Tibial nerve (tissue), 4 donors: ENCODE measurements at regions not wholly inside any gene's neighbourhood (a gene's known extent, or its start where the extent isn't known, plus 50 kb on each side); places are given as distances from the start of the nearest gene placed in this dataset.

ENCODE experiments used
- DNase-seq, 2 donors: peaks; one replicate each; pipeline ENCODE4 v3.0.0-alpha.2; 2019; ENCODE audit warnings: low spot score in 2 of 2
- H3K27ac ChIP-seq, 4 donors: fragments of 200-600 bp; sonication (generic) in 3 of 4; one replicate each; pipeline ENCODE4 v1.5.1; 2017 to 2019; ENCODE audit warnings: mild to moderate bottlenecking in 1 of 4
- H3K27me3 ChIP-seq, 2 donors: fragments of 200-600 bp; sonication (generic) in 1 of 2; one replicate each; pipeline versions ENCODE4 v1.5.1 to v1.6.0; 2017 to 2019
- H3K36me3 ChIP-seq, 3 donors: fragments of 200-600 bp; sonication (generic); one replicate each; pipeline ENCODE4 v1.5.1; 2018 to 2019
- H3K4me1 ChIP-seq, 4 donors: fragments of 200-600 bp; sonication (generic) in 3 of 4; one replicate each; pipeline ENCODE4 v1.5.1; 2017 to 2019
- H3K4me3 ChIP-seq, 4 donors: fragments of 200-600 bp; sonication (generic) in 3 of 4; one replicate each; pipeline ENCODE4 v1.5.1; 2017 to 2019; ENCODE audit warnings: mild to moderate bottlenecking in 1 of 4, moderate library complexity in 1 of 4
- H3K9me3 ChIP-seq, 4 donors: fragments of 200-600 bp; sonication (generic) in 3 of 4; one replicate each; pipeline ENCODE4 v1.5.1; 2017 to 2019
- CTCF ChIP-seq, 5 experiments: fragments of 200-600 bp in 3 of 5; fragments of 450-650 bp in 2 of 5; sonication (generic) in 3 of 5; IDR thresholded peaks; one replicate each; pipeline ENCODE4 v1.5.1; 2016 to 2019; ENCODE audit warnings: antibody characterized with exemption in 5 of 5, mild to moderate bottlenecking in 3 of 5, moderate library complexity in 2 of 5
- EP300 ChIP-seq, 2 donors: sonication (generic); formaldehyde crosslinking; IDR thresholded peaks; one replicate each; pipeline ENCODE4 v1.6.1; 2017; ENCODE audit warnings: antibody characterized with exemption in 2 of 2, mild to moderate bottlenecking in 1 of 2
- POLR2A ChIP-seq, 2 donors: fragments of 450-650 bp; IDR thresholded peaks; one replicate each; pipeline ENCODE4 v1.6.1; 2017; ENCODE audit warnings: antibody characterized with exemption in 2 of 2, mild to moderate bottlenecking in 2 of 2, moderate library complexity in 2 of 2
- WGBS, 2 donors: methylation state at CpG; one replicate each; pipeline ENCODE4 v1.1.5; 2018; 5-methylcytosine and 5-hydroxymethylcytosine counted together

GRCh38 chr14:28571636-28572035, 195.0 kb upstream of the FOXG1 start:
- WGBS, 2 donors, result 88 to 94% methylated on average over 2 of the region's 2 CpGs
- H3K27me3 ChIP-seq, result no peaks in the 10 kb centered on the region
- no peak overlapping the region for H3K27ac ChIP-seq
- H3K36me3 ChIP-seq, result no peaks in the 10 kb centered on the region
- TF ChIP-seq CTCF (IDR thresholded peaks at IDR 0.05), result no peak
- TF ChIP-seq POLR2A (IDR thresholded peaks at IDR 0.05), result no peak
- no peak for TF ChIP-seq EP300 (IDR thresholded peaks at IDR 0.05)
- DNase-seq, result no peak
- H3K4me3 ChIP-seq, result no peak overlapping the region
- H3K9me3 ChIP-seq, result peaks cover 0 to 19% (median 0%) of the 10 kb centered on the region in 4 donors
- H3K4me1 ChIP-seq, result no peaks in the 10 kb centered on the region

- Histone ChIP-seq H3K4me3 (no peak overlapping the region), H3K4me1 (no peaks in the 10 kb centered on the region), H3K27ac (no peak overlapping the region), H3K27me3 (no peaks in the 10 kb centered on the region), H3K36me3 (no peaks in the 10 kb centered on the region), H3K9me3 (peaks cover 0 to 19% (median 0%) of the 10 kb centered on the region in 4 donors)
- 91 to 93% methylated on average over 10 of the region's 10 CpGs for WGBS, 2 donors
- DNase-seq, result no peak
- TF ChIP-seq POLR2A (IDR thresholded peaks at IDR 0.05) (no peak), CTCF (IDR thresholded peaks at IDR 0.05) (no peak), EP300 (IDR thresholded peaks at IDR 0.05) (no peak)
Observed at GRCh38 chr14:28576523-28576922, 190.1 kb upstream of the FOXG1 start.

- Histone ChIP-seq H3K4me1 (no peaks in the 10 kb centered on the region), H3K27me3 (no peaks in the 10 kb centered on the region), H3K9me3 (peaks cover 0 to 17% (median 0%) of the 10 kb centered on the region in 4 donors), H3K4me3 (no peak overlapping the region), H3K27ac (peak overlapping the region in 1 of 4 donors; percentile 26), H3K36me3 (no peaks in the 10 kb centered on the region)
- 49 to 51% methylated on average over 3 of the region's 3 CpGs for WGBS, 2 donors
- TF ChIP-seq CTCF (IDR thresholded peaks at IDR 0.05), result no peak
- no peak for TF ChIP-seq POLR2A (IDR thresholded peaks at IDR 0.05)
- TF ChIP-seq EP300 (IDR thresholded peaks at IDR 0.05), result no peak
- DNase-seq, result no peak
Observed at GRCh38 chr14:28577187-28577586, 189.4 kb upstream of the FOXG1 start.

GRCh38 chr14:28577711-28578131, 188.9 kb upstream of the FOXG1 start:
- H3K4me1 ChIP-seq, result no peaks in the 10 kb centered on the region
- DNase-seq, result no peak
- no peaks in the 10 kb centered on the region for H3K27me3 ChIP-seq
- 17 to 33% methylated on average over 2 of the region's 2 CpGs for WGBS, 2 donors
- TF ChIP-seq CTCF (IDR thresholded peaks at IDR 0.05) (no peak), EP300 (IDR thresholded peaks at IDR 0.05) (no peak), POLR2A (IDR thresholded peaks at IDR 0.05) (no peak)
- peak overlapping the region in 1 of 4 donors; percentile 26 for H3K27ac ChIP-seq
- H3K36me3 ChIP-seq, result no peaks in the 10 kb centered on the region
- no peak overlapping the region for H3K4me3 ChIP-seq
- peaks cover 0 to 12% (median 0%) of the 10 kb centered on the region in 4 donors for H3K9me3 ChIP-seq

GRCh38 chr14:28584951-28585350, 181.6 kb upstream of the FOXG1 start:
- Histone ChIP-seq H3K36me3 (no peaks in the 10 kb centered on the region), H3K4me3 (no peak overlapping the region), H3K4me1 (no peaks in the 10 kb centered on the region), H3K27ac (no peak overlapping the region), H3K27me3 (no peaks in the 10 kb centered on the region), H3K9me3 (no peaks in the 10 kb centered on the region)
- DNase-seq, result no peak
- TF ChIP-seq CTCF (IDR thresholded peaks at IDR 0.05) (no peak), EP300 (IDR thresholded peaks at IDR 0.05) (no peak), POLR2A (IDR thresholded peaks at IDR 0.05) (no peak)
- 81 to 83% methylated on average over 2 of the region's 2 CpGs for WGBS, 2 donors
